Stimulated activated naive B cell treated with anti-CD40 and anti-IgM and Interleukin-4, amounts not matched to agents 10 μg/mL and 1 μg/mL and 100 μg/mL, for 72 hours (primary cell): ENCODE measurements at regions not wholly inside any gene's neighbourhood (a gene's known extent, or its start where the extent isn't known, plus 50 kb on each side); places are given as distances from the start of the nearest gene placed in this dataset.
A peak's percentile ranks its signal among the peaks of the same experiment; 100 is the strongest.
"Not testable (repeated sequence)": the region's sequence is repeated elsewhere in the genome, so short reads cannot be mapped to it uniquely, and the experiment has no call there.

Experiments used
- ATAC-seq, 2 donors: fragments of 150-1000 bp; cut with Tn5 transposase; replicated peaks; 2 replicates each; pipeline ENCODE4 v1.10.0; 2021; ENCODE audit warnings: moderate library complexity in 1 of 2
- DNase-seq: peaks from one replicate; pipeline ENCODE4 v3.0.0; 2021
- H3K27ac Mint-ChIP-seq: one replicate; pipeline ENCODE4 v1.8.0; 2022; ENCODE audit warnings: mild to moderate bottlenecking, mixed read lengths
- H3K27me3 Mint-ChIP-seq, 2 donors: one replicate each; pipeline ENCODE4 v1.8.0; 2022; ENCODE audit warnings: mixed read lengths in 2 of 2
- H3K36me3 Mint-ChIP-seq, 2 donors: one replicate each; pipeline ENCODE4 v1.8.0; 2022; ENCODE audit warnings: mixed read lengths in 2 of 2, mild to moderate bottlenecking in 1 of 2
- H3K4me1 Mint-ChIP-seq, 2 donors: one replicate each; pipeline ENCODE4 v1.8.0; 2022; ENCODE audit warnings: mixed read lengths in 2 of 2, mild to moderate bottlenecking in 1 of 2
- H3K4me3 Mint-ChIP-seq, 2 donors: one replicate each; pipeline ENCODE4 v1.8.0; 2022; ENCODE audit warnings: mild to moderate bottlenecking in 2 of 2, mixed read lengths in 2 of 2, moderate library complexity in 1 of 2
- H3K9me3 Mint-ChIP-seq, 2 donors: one replicate each; pipeline ENCODE4 v1.8.0; 2022; ENCODE audit warnings: mixed read lengths in 2 of 2, mild to moderate bottlenecking in 1 of 2

DNA sequence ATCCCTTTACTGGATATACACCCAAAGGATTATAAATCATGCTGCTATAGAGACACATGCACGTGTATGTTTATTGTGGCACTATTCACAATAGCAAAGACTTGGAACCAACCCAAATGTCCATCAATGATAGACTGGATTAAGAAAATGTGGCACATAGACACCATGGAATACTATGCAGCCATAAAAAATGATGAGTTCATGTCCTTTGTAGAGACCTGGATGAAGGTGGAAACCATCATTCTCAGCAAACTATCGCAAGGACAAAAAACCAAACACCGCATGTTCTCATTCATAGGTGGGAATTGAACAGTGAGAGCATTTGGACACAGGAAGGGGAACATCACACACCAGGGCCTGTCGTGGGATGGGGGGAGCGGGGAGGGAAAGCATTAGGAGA is 52.4 kb upstream of the FAM135A start:
- H3K27ac Mint-ChIP-seq, ATAC-seq, DNase-seq, H3K9me3 Mint-ChIP-seq, H3K4me3 Mint-ChIP-seq, H3K4me1 Mint-ChIP-seq, H3K36me3 Mint-ChIP-seq: not testable (repeated sequence)
- peaks cover 8 to 13% of the 10 kb centered on the region in 2 donors for H3K27me3 Mint-ChIP-seq

DNA sequence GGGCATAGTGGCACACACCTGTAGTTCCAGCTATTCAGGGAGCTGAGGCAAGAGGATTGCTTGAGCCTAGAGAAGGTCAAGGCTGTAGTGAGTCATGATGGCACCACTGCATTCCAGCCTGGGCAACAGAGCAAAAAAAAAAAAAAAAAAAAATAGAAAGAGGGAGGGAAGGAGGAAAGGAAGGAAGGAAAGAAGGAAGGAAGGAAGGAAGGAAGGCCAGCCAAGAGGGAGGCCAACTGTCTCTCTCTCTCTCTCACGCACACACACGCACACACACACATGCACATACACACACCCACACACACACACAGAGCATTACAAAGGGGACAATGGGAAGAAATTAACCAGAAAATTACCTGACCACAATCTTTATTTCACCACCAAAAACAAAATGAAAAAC is 50.6 kb upstream of the COL9A1 start:
- DNase-seq (no peak), ATAC-seq (no peak)
- peaks cover 0 to 12% of the 10 kb centered on the region in 2 donors for H3K27me3 Mint-ChIP-seq
- H3K36me3 Mint-ChIP-seq = no peaks in the 10 kb centered on the region
- H3K4me3 Mint-ChIP-seq = no peak overlapping the region
- H3K9me3 Mint-ChIP-seq = no peaks in the 10 kb centered on the region
- H3K4me1 Mint-ChIP-seq = no peaks in the 10 kb centered on the region
- H3K27ac Mint-ChIP-seq = peak overlapping the region; percentile 73
